ENCODE measurements at regions not wholly inside any gene's neighbourhood (a gene's known extent, or its start where the extent isn't known, plus 50 kb on each side); places are given as distances from the start of the nearest gene placed in this dataset.

DNA sequence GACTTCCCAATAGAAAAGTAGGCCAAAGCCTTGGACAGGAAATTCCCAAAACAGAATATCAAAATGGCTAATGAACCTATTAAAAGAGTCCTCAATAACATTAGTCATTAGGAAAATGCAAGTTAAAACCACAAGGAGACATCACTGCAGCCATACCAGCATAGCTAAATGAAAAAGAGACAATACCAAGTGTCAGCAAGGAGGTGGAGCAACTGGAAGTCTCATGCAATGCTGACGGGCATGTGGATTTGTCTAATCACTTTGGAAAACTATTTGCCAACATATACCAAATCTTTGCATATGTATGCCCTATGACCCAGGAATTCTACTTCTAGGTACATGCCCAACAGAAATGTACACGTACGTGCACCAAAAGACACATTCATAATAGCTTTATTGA, 60.5 kb upstream of the PLEKHG3 start (continued):
- no peak for TF ChIP-seq PRDM6 (tag by site-specific recombination; IDR thresholded peaks at IDR 0.05)
- no peak for TF ChIP-seq FEZF1 (tag by site-specific recombination; IDR thresholded peaks at IDR 0.05)
- no peak for TF ChIP-seq KLF10 (tag by site-specific recombination; IDR thresholded peaks at IDR 0.05)
- no peak for TF ChIP-seq ZBTB1 (tag by site-specific recombination; IDR thresholded peaks at IDR 0.05)
- TF ChIP-seq ZNF184 (tag by site-specific recombination; IDR thresholded peaks at IDR 0.05) = no peak
- TF ChIP-seq ZNF266 (tag by site-specific recombination; IDR thresholded peaks at IDR 0.05; ENCODE audit: low read depth) = no peak
- no peak for TF ChIP-seq ZNF785 (tag by site-specific recombination; IDR thresholded peaks at IDR 0.05)
- TF ChIP-seq ZFP41 (tag by site-specific recombination; IDR thresholded peaks at IDR 0.05; ENCODE audit: borderline replicate concordance) = no peak
- no peak for TF ChIP-seq ZNF571 (tag by site-specific recombination; IDR thresholded peaks at IDR 0.05)
- no peak for TF ChIP-seq ZNF138 (tag by site-specific recombination; IDR thresholded peaks at IDR 0.05; ENCODE audit: borderline replicate concordance)

DNA sequence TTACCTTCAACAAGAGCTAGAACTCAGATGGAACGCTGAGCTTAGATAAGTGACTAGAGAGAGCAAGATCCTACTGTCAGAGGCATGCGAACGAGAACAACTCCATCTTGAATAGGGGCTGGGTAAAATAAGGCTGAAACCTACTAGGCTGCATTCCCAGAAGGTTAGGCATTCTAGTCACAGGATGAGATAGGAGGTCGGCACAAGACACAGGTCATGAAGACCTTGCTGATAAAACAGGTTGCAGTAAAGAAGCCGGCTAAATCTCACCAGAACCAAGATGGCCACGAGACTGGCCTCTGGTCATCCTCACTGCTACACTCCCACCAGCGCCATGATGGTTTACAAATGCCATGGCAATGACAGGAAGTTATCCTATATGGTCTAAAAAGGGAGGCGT, 59.6 kb upstream of the PLEKHG3 start:
- POLR2A ChIA-PET = interaction anchor here (1.1 to 1.2 kb wide), 2 partner anchors 101 to 139 kb away, joined by 3 to 5 read pairs; no protein-coding TSS in a partner anchor
- CTCF ChIA-PET = interaction anchor here (0.6 to 4.0 kb wide), 3 partner anchors 8 to 217 kb away, joined by 3 to 22 read pairs (median 5); no protein-coding TSS in a partner anchor
- H3K4me3 ChIP-seq (ENCODE audit: low read depth, low read length) = no peak overlapping the region
- H3K27ac ChIP-seq (ENCODE audit: extremely low read depth, low read depth, low read length) = no peak overlapping the region
- no peak for TF ChIP-seq ZNF629 (tag by site-specific recombination; IDR thresholded peaks at IDR 0.05)
- no peak for TF ChIP-seq ZNF449 (tag by site-specific recombination; IDR thresholded peaks at IDR 0.05)
- TF ChIP-seq ZNF600 (tag by site-specific recombination; IDR thresholded peaks at IDR 0.05) = no peak
- no peak for TF ChIP-seq REPIN1 (tag by site-specific recombination; IDR thresholded peaks at IDR 0.05; ENCODE audit: low read depth)
- no peak for TF ChIP-seq OVOL3 (tag by site-specific recombination; IDR thresholded peaks at IDR 0.05)
- no peak for TF ChIP-seq ZNF184 (tag by site-specific recombination; IDR thresholded peaks at IDR 0.05)
- no peak for TF ChIP-seq ZNF2 (tag by site-specific recombination; IDR thresholded peaks at IDR 0.05)
- TF ChIP-seq BCL11A (tag by site-specific recombination; IDR thresholded peaks at IDR 0.05; ENCODE audit: low read depth) = no peak
- no peak for TF ChIP-seq ZNF266 (tag by site-specific recombination; IDR thresholded peaks at IDR 0.05; ENCODE audit: low read depth)
- TF ChIP-seq, protein P1, sequence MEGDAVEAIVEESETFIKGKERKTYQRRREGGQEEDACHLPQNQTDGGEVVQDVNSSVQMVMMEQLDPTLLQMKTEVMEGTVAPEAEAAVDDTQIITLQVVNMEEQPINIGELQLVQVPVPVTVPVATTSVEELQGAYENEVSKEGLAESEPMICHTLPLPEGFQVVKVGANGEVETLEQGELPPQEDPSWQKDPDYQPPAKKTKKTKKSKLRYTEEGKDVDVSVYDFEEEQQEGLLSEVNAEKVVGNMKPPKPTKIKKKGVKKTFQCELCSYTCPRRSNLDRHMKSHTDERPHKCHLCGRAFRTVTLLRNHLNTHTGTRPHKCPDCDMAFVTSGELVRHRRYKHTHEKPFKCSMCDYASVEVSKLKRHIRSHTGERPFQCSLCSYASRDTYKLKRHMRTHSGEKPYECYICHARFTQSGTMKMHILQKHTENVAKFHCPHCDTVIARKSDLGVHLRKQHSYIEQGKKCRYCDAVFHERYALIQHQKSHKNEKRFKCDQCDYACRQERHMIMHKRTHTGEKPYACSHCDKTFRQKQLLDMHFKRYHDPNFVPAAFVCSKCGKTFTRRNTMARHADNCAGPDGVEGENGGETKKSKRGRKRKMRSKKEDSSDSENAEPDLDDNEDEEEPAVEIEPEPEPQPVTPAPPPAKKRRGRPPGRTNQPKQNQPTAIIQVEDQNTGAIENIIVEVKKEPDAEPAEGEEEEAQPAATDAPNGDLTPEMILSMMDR (tag by site-specific recombination; IDR thresholded peaks at IDR 0.05) = no peak
- no peak for TF ChIP-seq ZNF521 (tag by site-specific recombination; IDR thresholded peaks at IDR 0.05)
- TF ChIP-seq ZNF791 (tag by site-specific recombination; IDR thresholded peaks at IDR 0.05) = no peak
- no peak for TF ChIP-seq ZIC2 (tag by site-specific recombination; IDR thresholded peaks at IDR 0.05)
- TF ChIP-seq ZNF214 (tag by site-specific recombination; IDR thresholded peaks at IDR 0.05; ENCODE audit: borderline replicate concordance) = no peak
- no peak for TF ChIP-seq ZFHX2 (tag by site-specific recombination; conservative IDR thresholded peaks at IDR 0.05)
- TF ChIP-seq ZSCAN16 (tag by site-specific recombination; IDR thresholded peaks at IDR 0.05) = no peak
- no peak for TF ChIP-seq ZNF16 (tag by site-specific recombination; IDR thresholded peaks at IDR 0.05; ENCODE audit: low read depth)
- peaks cover 5% of the 10 kb centered on the region; the same call in 1 of the 2 replicates for H3K4me1 ChIP-seq (ENCODE audit: control insufficient read depth, insufficient read depth, low read length)
- H3K36me3 ChIP-seq (ENCODE audit: control insufficient read depth in 2 of 2, insufficient read depth in 1 of 2, low read length in 2 of 2) = no peaks in the 10 kb centered on the region
- H3K9me3 ChIP-seq (ENCODE audit: control insufficient read depth, insufficient read depth, low read depth, low read length) = no peaks in the 10 kb centered on the region
